SK-N-SH (cell line): ENCODE measurements at regions not wholly inside any gene's neighbourhood (a gene's known extent, or its start where the extent isn't known, plus 50 kb on each side); places are given as distances from the start of the nearest gene placed in this dataset.

ENCODE experiments used
- CTCF ChIA-PET: fragments of 300-600, 350-600 bp; formaldehyde crosslinking; extraction: SDS; loops from one replicate; lab custom pipeline; 2021; lab: Yijun Ruan, JAX
- POLR2A ChIA-PET: fragments of 350-600 bp; sonication (Branson Sonifier 250); formaldehyde crosslinking; extraction: SDS; loops from one replicate; lab custom pipeline; 2020; ENCODE audit warnings: antibody characterized with exemption, inconsistent platforms; lab: Yijun Ruan, JAX
- DNase-seq: peaks from one replicate; pipeline ENCODE4 v3.0.0; 2012
- H2AFZ ChIP-seq: fragments of 200-600 bp; sonication (generic); 2 replicates; pipeline ENCODE4 v1.8.1; 2016; ENCODE audit warnings: antibody characterized with exemption, mild to moderate bottlenecking, low read depth
- H3F3A ChIP-seq: fragments of 200-600 bp; sonication (generic); replicated peaks from 2 replicates; pipeline ENCODE3; 2016; ENCODE audit warnings: antibody characterized with exemption, mild to moderate bottlenecking; ENCODE audit not compliant: insufficient read depth
- H3K27ac ChIP-seq, 2 experiments: fragments of 200-500 bp in 1 of 2; fragments of 200-600 bp in 1 of 2; sonication (Bioruptor generic) in 1 of 2; sonication (generic), shearing (Covaris generic) in 1 of 2; 2 replicates each; pipeline versions ENCODE4 v1.5.1 to v1.6.1; 2014 to 2016; ENCODE audit warnings: low read depth in 2 of 2, inconsistent platforms in 1 of 2, low read length in 1 of 2, mild to moderate bottlenecking in 1 of 2, mixed read lengths in 1 of 2
- H3K27me3 ChIP-seq: fragments of 200-600 bp; sonication (generic), shearing (Covaris generic); 2 replicates; pipeline ENCODE4 v1.6.1; 2016; ENCODE audit warnings: mixed run types; ENCODE audit not compliant: insufficient read depth
- H3K36me3 ChIP-seq, 2 experiments: fragments of 200-500 bp in 1 of 2; fragments of 200-600 bp in 1 of 2; sonication (Bioruptor generic) in 1 of 2; sonication (generic) in 1 of 2; replicated peaks in 1 of 2; 2 replicates each; pipeline versions ENCODE3 to v1.5.1; 2014 to 2016; ENCODE audit warnings: low read length in 1 of 2, mild to moderate bottlenecking in 1 of 2; ENCODE audit not compliant: insufficient read depth in 2 of 2, control insufficient read depth in 1 of 2
- H3K4me1 ChIP-seq, 2 experiments: fragments of 200-500 bp in 1 of 2; fragments of 200-600 bp in 1 of 2; sonication (Bioruptor generic) in 1 of 2; sonication (generic), shearing (Covaris generic) in 1 of 2; 2 replicates each; pipeline versions ENCODE4 v1.5.1 to v1.6.1; 2014 to 2016; ENCODE audit warnings: low read depth in 1 of 2, low read length in 1 of 2, mixed run types in 1 of 2; ENCODE audit not compliant: insufficient read depth in 2 of 2, control insufficient read depth in 1 of 2
- H3K4me2 ChIP-seq: fragments of 200-600 bp; sonication (generic), shearing (Covaris generic); 2 replicates; pipeline ENCODE4 v1.6.1; 2017; ENCODE audit warnings: mixed run types
- H3K4me3 ChIP-seq, 2 experiments: fragments of 200-500 bp in 1 of 2; fragments of 200-600 bp in 1 of 2; sonication (Bioruptor generic) in 1 of 2; sonication (generic), shearing (Covaris generic) in 1 of 2; 2 replicates each; pipeline versions ENCODE4 v1.5.1 to v1.8.1; 2014 to 2016; ENCODE audit warnings: low read depth in 2 of 2, inconsistent platforms in 1 of 2, low read length in 1 of 2, mild to moderate bottlenecking in 1 of 2, mixed read lengths in 1 of 2, moderate library complexity in 1 of 2
- H3K79me2 ChIP-seq: fragments of 200-600 bp; sonication (generic); 2 replicates; pipeline ENCODE4 v1.8.1; 2017; ENCODE audit warnings: mild to moderate bottlenecking; ENCODE audit not compliant: insufficient read depth
- H3K9ac ChIP-seq: fragments of 200-600 bp; sonication (generic); 2 replicates; pipeline ENCODE4 v1.6.1; 2017; ENCODE audit warnings: mixed run types
- H3K9me2 ChIP-seq: fragments of 200-600 bp; sonication (generic); 2 replicates; pipeline ENCODE4 v1.6.1; 2017; ENCODE audit warnings: mixed run types
- H3K9me3 ChIP-seq: fragments of 200-600 bp; sonication (generic); 2 replicates; pipeline ENCODE4 v1.6.1; 2017; ENCODE audit warnings: mixed run types, mild to moderate bottlenecking, moderate library complexity
- H4K20me1 ChIP-seq: fragments of 200-600 bp; sonication (generic); 2 replicates; pipeline ENCODE4 v1.6.1; 2017; ENCODE audit warnings: mild to moderate bottlenecking, mixed run types; ENCODE audit not compliant: insufficient read depth
- CTCF ChIP-seq: fragments of 200-600 bp; sonication (generic); IDR thresholded peaks from 2 replicates; pipeline ENCODE4 v1.6.1; 2017; ENCODE audit warnings: antibody characterized with exemption, mild to moderate bottlenecking, moderate library complexity
- EP300 ChIP-seq, 2 experiments: IDR thresholded peaks; 2 replicates each; pipeline versions ENCODE4 v1.4.0 to v1.6.1; 2012; ENCODE audit warnings: borderline replicate concordance in 1 of 2, low read depth in 1 of 2, low read length in 1 of 2
- EZH2phosphoT487 ChIP-seq: fragments of 200-600 bp; sonication (generic); IDR thresholded peaks from 2 replicates; pipeline ENCODE4 v1.6.1; 2017; ENCODE audit warnings: low read depth, mixed run types, mild to moderate bottlenecking, antibody characterized with exemption, moderate library complexity, borderline replicate concordance
- FOSL2 ChIP-seq: IDR thresholded peaks from 2 replicates; pipeline ENCODE4 v1.4.0; 2012; ENCODE audit warnings: low read depth, mild to moderate bottlenecking, moderate library complexity, borderline replicate concordance
- GATA2 ChIP-seq: sonication (generic); formaldehyde crosslinking; IDR thresholded peaks from 2 replicates; pipeline ENCODE4 v1.5.0; 2020; ENCODE audit warnings: mild to moderate bottlenecking, missing genetic modification reagents
- IRF3 ChIP-seq: fragments of 150-350 bp; IDR thresholded peaks from 2 replicates; pipeline ENCODE4 v1.6.1; 2016; ENCODE audit warnings: mild to moderate bottlenecking, low read depth, low read length
- JUND ChIP-seq: IDR thresholded peaks from 2 replicates; pipeline ENCODE4 v1.4.0; 2012
- MAX ChIP-seq: IDR thresholded peaks from 2 replicates; pipeline ENCODE4 v1.4.0; 2012; ENCODE audit warnings: low read depth
- MEF2A ChIP-seq: IDR thresholded peaks from 2 replicates; pipeline ENCODE4 v1.4.0; 2012; ENCODE audit warnings: low read depth, borderline replicate concordance
- MXI1 ChIP-seq: IDR thresholded peaks from 2 replicates; pipeline ENCODE4 v1.6.1; 2012; ENCODE audit warnings: mild to moderate bottlenecking, low read depth, low read length, improper control_type of control experiment
- RXRA ChIP-seq: IDR thresholded peaks from 2 replicates; pipeline ENCODE4 v1.4.0; 2012; ENCODE audit warnings: low read depth, mild to moderate bottlenecking, borderline replicate concordance
- SIN3A ChIP-seq: IDR thresholded peaks from 2 replicates; pipeline ENCODE4 v1.6.1; 2012; ENCODE audit warnings: low read depth, mild to moderate bottlenecking, low read length, moderate library complexity, borderline replicate concordance
- TAF1 ChIP-seq: IDR thresholded peaks from 2 replicates; pipeline ENCODE4 v1.6.1; 2012; ENCODE audit warnings: low read depth, mild to moderate bottlenecking, low read length, moderate library complexity, borderline replicate concordance
- TCF12 ChIP-seq: IDR thresholded peaks from 2 replicates; pipeline ENCODE4 v1.4.0; 2012
- TEAD4 ChIP-seq: IDR thresholded peaks from 2 replicates; pipeline ENCODE4 v1.4.0; 2012; ENCODE audit warnings: mild to moderate bottlenecking, borderline replicate concordance; ENCODE audit not compliant: insufficient read depth
- USF2 ChIP-seq: fragments of 150-350 bp; IDR thresholded peaks from 2 replicates; pipeline ENCODE4 v1.6.1; 2017; ENCODE audit warnings: antibody characterized with exemption, low read length, low read depth, borderline replicate concordance
- YY1 ChIP-seq: IDR thresholded peaks from 2 replicates; pipeline ENCODE4 v1.4.0; 2012; ENCODE audit warnings: low read depth, mild to moderate bottlenecking
- WGBS: methylation state at CpG from one replicate; pipeline ENCODE4 v1.1.6; 2017; ENCODE audit warnings: low lambda C conversion rate; 5-methylcytosine and 5-hydroxymethylcytosine counted together

- TF ChIP-seq IRF3 (no peak), EZH2phosphoT487 (no peak), TCF12 (no peak)
These were observed 315.0 kb upstream of the TPM1 start (continued) for GRCh38 chr15:62727501-62727900.

GRCh38 chr15:62730825-62731224, 311.7 kb upstream of the TPM1 start:
- no peak overlapping the region for H3K4me3 ChIP-seq
- H3K9ac ChIP-seq = no peak overlapping the region
- TF ChIP-seq GATA2 = no peak
- TF ChIP-seq RXRA = no peak
- no peak for TF ChIP-seq YY1
- TF ChIP-seq USF2 = no peak
- no peak for TF ChIP-seq TEAD4
- TF ChIP-seq MAX = no peak
- TF ChIP-seq MEF2A = no peak
- no peak for TF ChIP-seq EP300 (IDR thresholded peaks at IDR 0.05; ENCODE audit: borderline replicate concordance in 1 of 2, low read depth in 1 of 2, low read length in 1 of 2)
- TF ChIP-seq IRF3 = no peak
- TF ChIP-seq JUND = no peak
- no peak for TF ChIP-seq TAF1
- TF ChIP-seq CTCF = no peak
- no peak for TF ChIP-seq FOSL2
- TF ChIP-seq MXI1 = no peak
- TF ChIP-seq SIN3A = no peak
- no peak for DNase-seq
- no peak overlapping the region for H2AFZ ChIP-seq
- no peak overlapping the region for H3K27ac ChIP-seq
- no peak overlapping the region for H3K4me2 ChIP-seq
- ChIA-PET CTCF (interaction anchor here (1.1 to 2.6 kb wide), 5 partner anchors 9 to 317 kb away, joined by 3 to 16 read pairs (median 5); no protein-coding TSS in a partner anchor), POLR2A (no interaction called here)
- WGBS = 81% methylated on average over 3 of the region's 3 CpGs
- no peaks in the 10 kb centered on the region for H3F3A ChIP-seq
- no peaks in the 10 kb centered on the region for H3K9me2 ChIP-seq
- H3K27me3 ChIP-seq = no peaks in the 10 kb centered on the region
- no peaks in the 10 kb centered on the region for H3K79me2 ChIP-seq
- peaks cover 38 to 54% of the 10 kb centered on the region in 2 experiments for H3K36me3 ChIP-seq
- H3K4me1 ChIP-seq = peaks cover 3 to 6% of the 10 kb centered on the region in 2 experiments; a peak in 2 of 4 replicates
- H3K9me3 ChIP-seq = peaks cover 17% of the 10 kb centered on the region; the same call in 1 of the 2 replicates
- H4K20me1 ChIP-seq = no peaks in the 10 kb centered on the region
